NCI-H2196 (cell line): ENCODE measurements at regions not wholly inside any gene's neighbourhood (a gene's known extent, or its start where the extent isn't known, plus 50 kb on each side); places are given as distances from the start of the nearest gene placed in this dataset.

Experiments used
- DNase-seq: peaks from one replicate; lab custom pipeline; 2025; ENCODE audit not compliant: unreplicated experiment; lab: John Stamatoyannopoulos, UW

DNA sequence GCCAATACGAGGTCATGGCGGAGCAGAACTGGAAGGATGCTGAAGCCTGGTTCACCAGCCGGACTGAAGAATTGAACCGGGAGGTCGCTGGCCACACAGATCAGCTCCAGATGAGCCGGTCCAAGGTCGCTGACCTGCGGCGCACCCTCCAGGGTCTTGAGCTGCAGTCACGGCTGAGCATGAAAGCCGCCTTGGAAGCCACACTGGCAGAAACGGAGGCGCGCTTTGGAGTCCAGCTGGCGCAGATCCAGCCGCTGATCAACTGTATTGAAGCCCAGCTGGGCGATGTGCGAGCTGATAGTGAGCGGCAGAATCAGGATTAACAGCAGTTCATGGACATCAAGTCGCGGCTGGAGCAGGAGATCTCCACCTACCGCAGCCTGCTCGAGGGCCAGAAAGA is 296.9 kb downstream of the OGFRL1 start:
- DNase-seq: no peak

DNA sequence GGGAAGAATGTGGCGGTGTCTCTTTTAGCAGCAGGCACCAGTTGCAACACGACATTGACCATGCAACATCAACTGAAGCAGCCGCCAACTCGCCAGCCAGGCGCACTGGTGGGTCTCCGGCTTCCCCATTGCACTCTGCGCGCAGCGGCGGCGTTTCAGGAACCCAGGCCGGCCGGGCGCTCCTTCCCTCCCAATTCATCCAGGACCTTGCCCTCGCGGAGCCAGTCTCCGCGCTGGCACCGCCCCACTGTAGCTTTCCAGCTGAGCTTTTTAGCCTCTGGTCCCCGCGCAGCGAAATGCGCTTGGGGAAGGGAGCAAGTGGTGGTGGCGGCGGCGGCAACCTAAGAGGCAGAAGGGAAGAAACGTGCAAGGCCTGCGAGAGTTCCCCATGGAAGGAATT is 297.9 kb upstream of the RIMS1 start:
- no peak for DNase-seq

DNA sequence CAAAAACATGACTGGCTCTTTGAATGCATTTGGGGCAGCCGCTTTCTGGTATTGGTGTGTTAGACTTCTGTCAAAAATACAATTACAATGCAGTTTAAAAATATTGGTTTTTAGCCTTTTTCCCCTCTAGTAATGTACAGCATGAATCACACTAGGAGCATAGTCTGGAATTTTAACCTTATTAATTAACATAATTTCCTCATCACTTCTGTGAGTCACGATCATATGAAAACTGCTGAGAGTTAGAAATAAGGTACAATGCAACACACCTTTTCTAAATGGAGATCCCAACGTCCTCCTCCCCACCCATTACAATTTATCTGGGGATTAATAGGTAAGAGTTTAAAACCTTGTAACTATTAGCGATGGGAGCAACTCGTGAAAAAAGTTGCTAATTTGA is 297.1 kb upstream of the RIMS1 start:
- no peak for DNase-seq

GRCh38 chr6:71592643-71593042 is 293.7 kb upstream of the RIMS1 start:
- DNase-seq: no peak

GRCh38 chr6:71599359-71599758 is 287.0 kb upstream of the RIMS1 start:
- DNase-seq: no peak

- DNase-seq: no peak
Measured at GRCh38 chr6:71602385-71603007, 283.9 kb upstream of the RIMS1 start.

DNA sequence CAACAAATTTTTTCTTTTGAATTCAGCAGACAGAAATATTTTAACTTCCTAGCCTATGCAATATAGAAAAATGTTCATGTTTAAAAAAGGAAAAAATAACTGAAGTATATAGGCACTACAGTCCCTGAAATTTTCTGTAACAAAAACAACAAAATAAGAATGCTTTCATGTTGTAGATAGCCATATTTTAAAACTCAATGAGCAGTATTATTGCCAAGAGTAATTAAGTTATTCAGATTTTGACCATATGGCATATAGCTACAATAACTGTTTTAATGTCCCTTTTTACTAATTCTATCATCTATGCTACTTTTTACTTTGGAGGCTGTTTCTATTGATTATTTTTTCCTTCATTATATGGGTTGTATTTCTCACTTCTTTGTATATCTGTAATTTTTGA is 283.3 kb upstream of the RIMS1 start:
- no peak for DNase-seq

- no peak for DNase-seq
Measured at GRCh38 chr6:71608646-71609045, 277.7 kb upstream of the RIMS1 start.

GRCh38 chr6:71619836-71620235 is 266.5 kb upstream of the RIMS1 start:
- no peak for DNase-seq

DNA sequence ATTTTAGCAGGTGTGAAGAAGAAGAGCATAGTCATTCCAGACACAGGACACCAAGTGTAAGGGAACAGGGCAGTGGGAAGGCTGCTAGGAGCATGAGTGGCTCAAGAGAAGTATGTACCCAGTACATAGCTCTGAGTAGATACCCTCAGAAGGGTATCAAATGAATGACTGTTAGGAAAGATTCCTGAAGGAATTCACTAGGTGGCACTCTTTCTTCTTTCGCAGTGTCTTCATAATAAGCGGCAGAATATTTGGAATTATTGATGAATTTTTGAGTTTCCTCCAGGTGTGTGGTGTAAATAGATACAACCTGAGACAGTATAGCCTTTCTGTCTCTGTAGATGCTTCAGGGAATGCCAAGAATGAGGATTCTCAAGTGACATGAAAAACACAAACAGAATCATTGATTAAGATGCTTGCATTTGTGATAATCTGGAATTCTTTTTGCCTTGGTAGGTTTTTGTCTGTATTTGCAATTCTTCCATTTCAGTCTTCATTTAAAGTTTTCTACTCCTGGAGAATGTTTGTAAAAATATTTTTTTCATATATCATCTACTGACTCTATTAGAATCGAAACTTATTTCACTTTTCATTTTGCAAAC is 264.3 kb upstream of the RIMS1 start:
- DNase-seq: no peak

- no peak for DNase-seq
Measured at GRCh38 chr6:71642120-71642519, 244.2 kb upstream of the RIMS1 start.

- DNase-seq: no peak
Measured at GRCh38 chr6:71642793-71643192, 243.6 kb upstream of the RIMS1 start.

GRCh38 chr6:71645299-71645698 is 241.1 kb upstream of the RIMS1 start:
- DNase-seq: no peak

GRCh38 chr6:71649915-71650314 is 236.4 kb upstream of the RIMS1 start:
- DNase-seq: no peak

DNA sequence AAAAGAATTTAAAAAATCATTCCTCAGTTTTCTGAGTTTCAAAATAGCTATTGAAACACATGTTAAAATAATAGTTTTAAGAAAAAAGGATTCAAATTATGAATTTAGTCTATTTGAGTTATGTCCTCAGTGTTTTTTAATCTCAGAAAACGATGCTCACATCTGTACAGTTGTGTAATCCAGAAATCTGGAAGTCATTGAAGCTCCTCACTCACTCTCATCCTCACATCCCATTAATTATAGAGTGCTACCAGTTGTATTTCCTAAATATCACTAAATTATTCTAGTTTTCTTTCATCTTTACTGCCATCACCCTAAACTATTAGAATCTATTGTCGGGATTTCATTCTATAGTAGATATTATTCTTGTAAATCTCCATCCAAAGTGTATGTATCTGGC is 234.7 kb upstream of the RIMS1 start:
- no peak for DNase-seq

- DNase-seq: no peak
Measured at GRCh38 chr6:71656121-71656520, 230.2 kb upstream of the RIMS1 start.

- no peak for DNase-seq
Measured at GRCh38 chr6:71665931-71666330, 220.4 kb upstream of the RIMS1 start.

- DNase-seq: no peak
Measured at GRCh38 chr6:71672876-71673275, 213.5 kb upstream of the RIMS1 start.

DNA sequence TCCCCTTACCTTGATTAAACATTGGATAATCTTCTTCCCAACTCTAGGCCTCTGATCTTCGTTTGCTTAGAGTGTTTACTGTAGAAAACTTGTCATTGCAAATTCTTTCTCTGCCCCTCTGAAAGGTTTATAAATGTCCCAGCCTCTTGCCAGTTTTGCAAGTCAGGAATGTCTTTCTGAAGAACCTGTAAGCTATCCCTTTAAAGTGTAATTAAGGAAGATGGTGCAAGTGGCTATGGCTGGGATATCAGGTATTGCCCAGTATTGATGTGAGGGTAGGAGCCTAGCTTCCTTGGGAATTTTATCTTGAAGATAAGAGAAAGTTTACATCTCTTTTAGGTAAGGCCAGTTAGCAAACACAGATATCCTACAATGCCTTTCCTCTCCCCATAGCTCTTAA is 211.0 kb upstream of the RIMS1 start:
- DNase-seq: no peak

GRCh38 chr6:71676298-71676697 is 210.1 kb upstream of the RIMS1 start:
- no peak for DNase-seq

- no peak for DNase-seq
Measured at GRCh38 chr6:71678091-71678490, 208.3 kb upstream of the RIMS1 start.

DNA sequence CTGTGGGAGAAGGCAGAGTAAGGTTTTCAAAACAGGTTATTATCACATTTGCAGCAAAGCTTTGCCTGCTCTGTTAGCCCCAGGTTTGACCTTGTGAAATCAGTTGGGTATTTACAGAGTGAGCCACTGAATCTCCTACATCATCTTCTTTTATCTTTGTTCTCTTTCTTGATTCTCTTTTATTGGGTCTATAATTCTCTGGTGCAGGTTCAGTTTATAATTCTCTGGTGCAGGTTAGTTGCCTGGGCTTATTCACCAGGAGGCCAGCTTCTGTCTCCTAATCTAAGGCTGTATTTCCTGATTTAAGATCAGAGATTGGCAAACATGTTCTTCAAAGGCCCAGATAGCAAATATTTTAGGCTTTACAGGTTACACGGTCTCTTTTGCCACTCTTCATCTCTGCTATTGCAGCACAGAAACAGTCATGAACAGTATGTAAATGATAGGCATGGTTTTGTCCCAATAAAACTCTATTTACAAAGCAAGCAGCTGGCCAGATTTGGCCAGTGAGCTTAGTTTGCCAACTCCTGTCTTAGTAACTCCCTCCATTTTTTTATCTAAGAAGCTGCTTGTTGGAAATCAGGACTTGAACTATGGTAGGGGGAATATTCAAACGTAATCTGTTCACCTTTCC is 205.0 kb upstream of the RIMS1 start:
- no peak for DNase-seq
